GM19025 (cell line): ENCODE measurements at regions not wholly inside any gene's neighbourhood (a gene's known extent, or its start where the extent isn't known, plus 50 kb on each side); places are given as distances from the start of the nearest gene placed in this dataset.

ENCODE experiments used
- ATAC-seq: cut with Tn5 transposase; IDR thresholded peaks from one replicate; pipeline ENCODE4 v1.9.1; 2021; ENCODE audit warnings: mild to moderate bottlenecking, low read depth, moderate library complexity; ENCODE audit not compliant: unreplicated experiment

DNA sequence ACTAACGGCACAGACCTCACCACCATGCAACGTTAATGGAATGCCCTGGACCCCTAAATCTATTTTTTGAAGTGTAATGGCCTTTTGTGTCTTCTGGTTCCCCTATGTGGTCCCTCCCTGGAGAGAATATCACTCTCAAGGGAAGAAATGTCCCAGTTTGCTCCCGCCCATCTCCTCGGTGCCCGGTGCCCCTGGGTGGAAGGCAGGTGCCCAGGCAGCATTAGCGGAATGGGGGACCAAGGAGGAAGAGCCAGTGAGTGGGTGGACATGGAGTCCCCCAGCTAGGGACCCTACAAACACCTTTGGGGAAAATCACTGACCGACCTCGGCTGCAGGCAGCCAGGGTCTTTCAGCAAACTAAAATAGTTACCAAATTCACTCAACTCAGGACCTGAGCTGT lies 212.1 kb upstream of the RTL1 start:
- no peak for ATAC-seq

DNA sequence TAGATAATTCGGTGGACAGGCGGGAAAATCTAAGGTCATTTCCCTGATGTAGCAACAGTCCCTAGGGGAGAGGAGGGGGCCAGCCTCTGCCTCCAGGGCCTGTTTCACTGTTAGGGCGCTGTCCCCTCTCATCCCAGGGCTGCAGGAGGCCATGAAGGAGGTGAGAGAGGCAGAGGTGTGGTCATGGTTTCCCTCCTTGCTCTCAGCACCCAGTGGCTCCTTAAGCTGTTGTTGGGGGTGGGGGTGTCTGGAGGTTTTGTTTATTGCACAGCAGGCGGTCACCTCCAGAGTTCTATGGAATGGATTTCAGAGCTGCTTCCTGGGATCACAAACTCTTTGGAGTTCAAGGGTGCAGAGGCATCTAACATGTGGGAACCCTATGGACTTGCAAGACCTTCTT lies 212.5 kb upstream of the RTL1 start:
- no peak for ATAC-seq

DNA sequence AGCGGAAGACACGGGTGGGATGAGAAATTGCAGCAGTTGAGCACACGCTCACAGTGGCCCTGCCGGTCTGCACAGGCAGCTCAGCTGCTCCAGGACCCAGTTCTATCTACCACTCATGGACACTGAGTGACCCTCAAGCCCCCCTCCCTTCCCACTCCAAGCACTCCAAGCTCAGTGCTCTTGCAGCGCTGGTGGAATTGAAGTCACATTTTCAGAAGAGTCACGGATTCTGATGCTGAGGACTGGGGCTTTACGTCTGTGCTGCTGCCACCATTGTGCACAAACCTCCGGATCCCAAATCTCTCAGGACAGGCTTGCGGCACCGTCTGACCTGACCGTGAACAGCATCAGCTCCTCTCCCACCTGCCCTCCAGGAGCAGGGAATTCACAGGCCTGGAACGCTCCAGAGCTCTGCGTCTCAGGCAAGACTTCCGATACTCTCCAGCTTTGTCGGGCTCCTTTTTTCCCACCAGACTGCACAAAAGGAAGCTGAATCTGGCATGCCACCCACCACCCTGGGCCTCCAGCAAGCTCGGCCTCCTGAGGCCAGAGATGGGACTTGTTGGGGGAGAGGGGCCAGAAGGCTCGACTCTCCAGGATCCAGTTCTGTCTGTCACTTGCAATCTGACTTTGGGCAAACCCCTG lies 213.1 kb upstream of the RTL1 start:
- ATAC-seq = no peak

DNA sequence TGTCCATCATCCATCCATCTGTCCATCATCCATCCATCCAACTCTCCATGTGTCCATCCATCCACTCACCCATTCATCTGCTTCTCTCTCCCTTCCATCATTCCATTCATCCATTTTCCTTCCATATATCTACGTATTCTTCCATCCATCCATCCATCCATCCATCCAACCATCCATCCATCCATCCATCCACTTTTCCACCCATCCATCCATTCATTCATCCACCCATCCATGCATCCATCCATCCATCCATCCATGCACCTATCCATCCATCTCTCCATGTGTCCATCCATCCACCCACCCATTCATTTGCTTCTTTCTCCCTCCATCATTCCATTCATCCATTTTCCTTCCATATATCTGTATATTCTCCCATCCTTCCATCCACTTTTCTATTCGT lies 214.0 kb upstream of the RTL1 start:
- no peak for ATAC-seq

DNA sequence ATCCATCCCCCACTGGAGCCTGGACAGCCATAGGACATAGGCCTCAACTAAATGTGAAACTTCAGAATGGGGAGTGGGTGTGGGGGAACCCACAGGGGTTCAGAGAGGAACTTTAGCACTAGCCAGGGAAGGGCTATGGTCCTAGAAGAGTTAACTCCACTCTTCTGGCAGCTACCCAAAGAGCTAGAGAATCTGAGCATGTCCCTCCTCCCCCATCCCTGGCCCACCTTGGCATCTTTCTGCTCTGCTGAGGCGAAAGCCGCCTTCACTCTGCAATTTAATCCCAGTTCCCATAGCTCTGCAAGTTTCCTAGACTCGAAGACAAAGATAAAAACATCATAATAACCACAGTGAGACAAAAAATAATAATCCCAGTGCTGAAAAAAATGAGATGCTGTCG lies 214.7 kb upstream of the RTL1 start:
- ATAC-seq = no peak

DNA sequence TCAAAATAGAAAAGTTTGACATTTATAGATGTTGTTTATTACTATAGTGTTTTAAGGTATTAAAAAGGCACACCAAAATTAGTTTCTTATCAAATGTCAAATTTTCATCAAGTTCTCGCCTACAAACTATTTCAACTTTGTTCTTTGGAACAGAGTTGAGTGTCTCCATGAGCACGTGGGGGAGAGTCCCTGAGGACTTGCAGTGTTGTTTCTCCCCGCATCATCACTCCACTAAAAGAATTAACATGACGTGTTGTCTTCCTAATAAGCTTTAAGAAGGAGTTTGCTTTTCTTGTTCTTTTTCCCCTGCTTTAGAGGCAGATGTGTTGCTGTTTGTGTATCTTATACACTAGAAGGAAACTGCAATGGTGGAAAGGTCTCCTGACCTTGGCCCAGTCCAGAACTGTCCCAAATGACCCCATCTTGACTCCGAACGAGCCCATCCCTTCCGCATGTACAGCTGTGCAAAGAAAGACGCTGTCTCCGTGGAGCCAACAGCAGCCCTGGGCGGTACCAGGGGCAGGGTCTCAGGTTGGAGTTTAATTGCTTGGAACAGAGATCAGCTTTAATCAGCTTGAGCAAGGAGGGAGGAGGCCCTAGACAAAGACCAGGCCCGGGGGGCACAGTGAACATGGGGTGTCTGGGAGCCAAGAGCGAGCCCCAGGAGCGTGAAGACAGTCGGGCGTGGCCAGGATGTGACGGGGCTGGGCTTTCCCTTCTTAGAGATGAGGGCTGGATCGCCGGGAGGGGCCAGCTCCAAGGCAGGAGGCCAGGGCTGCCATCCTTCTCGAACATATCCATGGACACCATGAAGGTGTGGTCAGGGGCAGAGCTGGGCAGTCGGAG lies 215.4 kb upstream of the RTL1 start:
- ATAC-seq = no peak

DNA sequence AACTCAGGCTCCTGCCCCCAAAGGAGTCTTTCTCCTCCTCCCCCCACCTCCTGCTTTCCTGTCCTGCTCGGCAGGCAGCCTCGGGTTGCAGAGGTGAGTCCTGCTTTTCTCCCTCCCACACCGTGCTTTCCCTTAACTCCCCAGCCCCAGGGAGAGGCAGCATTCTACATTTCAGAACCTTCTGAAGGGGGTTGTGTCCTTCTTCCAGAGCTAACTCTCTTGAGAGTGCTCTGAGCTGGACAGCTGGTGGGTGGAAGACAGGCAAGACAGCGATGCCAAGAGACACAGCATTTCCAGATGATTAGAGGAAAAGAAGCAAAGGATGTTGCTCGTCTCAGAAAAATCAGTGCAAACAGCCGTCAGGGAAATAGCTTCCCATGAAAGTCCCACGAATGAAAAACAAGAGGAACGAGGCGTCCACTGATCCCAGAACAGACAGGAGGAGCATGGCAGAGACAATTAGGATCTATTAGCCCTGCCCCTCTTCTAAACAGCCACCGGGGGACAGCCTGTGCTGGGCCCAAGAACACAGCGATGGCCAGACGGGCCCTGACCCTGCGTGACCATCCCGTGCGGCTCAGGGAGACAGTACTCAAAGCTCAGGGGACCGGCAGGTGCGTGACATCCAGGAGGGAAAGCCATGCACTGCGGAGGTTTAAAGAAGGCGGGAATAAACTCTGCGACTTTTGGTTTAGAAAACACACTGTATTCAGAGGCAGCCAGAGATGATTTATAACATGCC lies 216.5 kb upstream of the RTL1 start:
- ATAC-seq = no peak

DNA sequence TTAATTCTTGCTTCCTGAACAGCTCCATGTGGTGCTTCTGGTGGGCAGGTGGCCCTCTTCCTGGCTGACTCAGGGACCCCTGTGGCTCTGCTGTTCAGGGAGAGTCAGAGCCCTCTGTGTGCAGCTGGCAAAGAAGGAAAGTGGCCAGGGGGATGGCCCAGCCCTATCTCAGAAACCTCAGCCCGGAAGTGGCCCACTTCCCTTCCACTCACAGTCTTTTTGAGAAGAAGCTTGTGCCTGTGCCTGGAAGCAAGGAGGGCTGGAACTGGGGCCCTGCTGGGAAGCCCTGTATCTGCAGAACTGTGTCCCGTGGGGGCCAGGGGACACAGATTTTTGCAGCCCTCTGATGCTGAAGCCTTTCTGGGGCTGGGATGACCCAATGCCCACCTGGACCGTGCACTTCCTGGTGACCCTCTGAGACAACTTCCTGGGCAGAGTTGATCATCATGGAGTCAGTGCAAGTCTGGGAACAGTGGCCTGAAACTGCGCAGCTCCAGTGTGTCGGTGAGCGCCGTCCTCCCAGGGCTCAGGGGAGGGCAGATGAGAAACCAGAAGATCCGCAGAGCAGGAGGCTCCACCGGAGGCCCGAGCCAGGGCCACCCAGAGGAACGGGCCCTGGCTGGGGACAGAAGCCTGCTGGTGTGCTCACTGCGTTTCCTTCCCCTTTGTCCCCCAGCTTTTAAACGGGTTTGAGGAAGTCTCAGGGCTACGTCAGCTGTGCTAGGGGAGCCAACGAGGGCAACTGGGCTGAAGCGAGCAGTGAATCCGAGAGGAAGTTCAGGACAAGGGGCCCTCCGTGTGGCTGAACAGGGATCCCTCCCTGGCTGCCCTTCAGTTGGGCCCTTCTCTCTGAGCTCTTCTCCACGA lies 217.4 kb upstream of the RTL1 start:
- ATAC-seq = no peak

DNA sequence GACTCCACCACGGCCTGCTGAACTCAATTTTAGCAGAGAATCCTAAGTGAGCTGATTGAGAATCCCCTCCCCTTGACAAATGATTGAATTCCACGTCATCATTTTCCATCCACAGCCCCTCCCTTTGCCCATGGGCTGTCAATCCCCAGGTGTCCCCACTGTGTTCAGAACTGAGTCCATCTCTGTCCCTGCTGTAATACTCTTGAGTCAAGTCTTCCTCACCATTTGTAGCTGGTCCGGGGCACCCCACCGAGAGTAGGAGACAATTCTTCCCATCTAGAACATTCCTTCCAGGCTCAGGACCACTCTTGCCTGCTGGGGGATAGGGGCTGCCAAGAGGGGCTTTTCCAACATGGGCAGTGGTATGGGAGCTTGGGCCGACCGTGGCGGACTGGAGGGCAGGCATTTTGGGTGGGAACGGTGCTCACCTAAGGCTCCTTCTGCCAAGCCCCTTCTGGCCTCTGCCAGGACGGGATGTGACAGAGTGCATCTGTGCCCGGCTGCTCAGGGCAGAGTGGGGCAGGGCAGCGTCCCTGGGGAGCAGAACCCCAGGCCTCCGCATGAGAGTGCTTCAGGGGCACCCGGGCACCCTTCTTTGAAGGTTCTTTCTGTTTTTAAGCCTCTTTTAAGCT lies 218.1 kb upstream of the RTL1 start:
- no peak for ATAC-seq

DNA sequence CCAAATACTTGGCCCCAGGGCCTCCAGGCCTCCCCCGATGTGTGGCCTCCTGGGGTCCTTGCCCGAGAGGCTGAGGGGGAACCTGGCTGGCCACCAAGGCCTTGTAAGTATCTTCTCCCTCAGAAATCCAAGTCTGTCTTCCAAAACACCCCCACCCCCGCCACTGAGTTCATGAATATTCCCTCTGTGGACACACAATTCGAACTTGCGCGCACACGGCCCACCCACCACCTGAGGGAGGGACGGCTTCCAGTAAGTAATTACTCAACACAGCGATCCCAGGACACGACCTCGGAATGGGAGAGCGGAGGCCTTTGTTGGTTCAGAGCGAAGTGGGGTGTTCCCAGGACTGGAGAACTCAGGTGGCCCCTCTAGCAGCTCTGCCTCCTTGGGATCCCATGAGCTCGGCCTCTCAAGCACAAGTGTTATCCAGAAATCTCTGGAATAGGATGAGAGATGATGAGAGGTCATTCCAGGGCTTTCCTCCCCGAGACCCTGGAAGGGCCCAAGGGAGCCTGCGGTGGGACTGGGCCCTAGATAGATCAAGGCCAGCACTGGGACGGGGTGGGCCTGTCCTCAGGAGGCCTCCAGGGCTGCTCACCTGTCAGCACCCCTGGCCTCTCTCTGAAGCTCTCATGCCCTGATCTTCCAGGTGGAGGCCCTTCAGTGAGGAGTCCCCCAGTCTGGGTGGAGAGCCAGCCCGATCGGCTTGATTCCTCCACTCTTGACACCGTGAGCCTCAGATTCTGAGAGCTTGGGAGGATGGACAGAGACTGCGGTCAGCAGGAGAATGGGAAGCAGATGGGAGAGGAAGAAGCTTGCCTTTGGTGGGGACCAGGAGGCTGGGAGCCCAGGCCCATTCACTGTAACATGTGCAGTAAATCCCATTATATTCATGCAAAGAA lies 219.0 kb upstream of the RTL1 start:
- no peak for ATAC-seq

DNA sequence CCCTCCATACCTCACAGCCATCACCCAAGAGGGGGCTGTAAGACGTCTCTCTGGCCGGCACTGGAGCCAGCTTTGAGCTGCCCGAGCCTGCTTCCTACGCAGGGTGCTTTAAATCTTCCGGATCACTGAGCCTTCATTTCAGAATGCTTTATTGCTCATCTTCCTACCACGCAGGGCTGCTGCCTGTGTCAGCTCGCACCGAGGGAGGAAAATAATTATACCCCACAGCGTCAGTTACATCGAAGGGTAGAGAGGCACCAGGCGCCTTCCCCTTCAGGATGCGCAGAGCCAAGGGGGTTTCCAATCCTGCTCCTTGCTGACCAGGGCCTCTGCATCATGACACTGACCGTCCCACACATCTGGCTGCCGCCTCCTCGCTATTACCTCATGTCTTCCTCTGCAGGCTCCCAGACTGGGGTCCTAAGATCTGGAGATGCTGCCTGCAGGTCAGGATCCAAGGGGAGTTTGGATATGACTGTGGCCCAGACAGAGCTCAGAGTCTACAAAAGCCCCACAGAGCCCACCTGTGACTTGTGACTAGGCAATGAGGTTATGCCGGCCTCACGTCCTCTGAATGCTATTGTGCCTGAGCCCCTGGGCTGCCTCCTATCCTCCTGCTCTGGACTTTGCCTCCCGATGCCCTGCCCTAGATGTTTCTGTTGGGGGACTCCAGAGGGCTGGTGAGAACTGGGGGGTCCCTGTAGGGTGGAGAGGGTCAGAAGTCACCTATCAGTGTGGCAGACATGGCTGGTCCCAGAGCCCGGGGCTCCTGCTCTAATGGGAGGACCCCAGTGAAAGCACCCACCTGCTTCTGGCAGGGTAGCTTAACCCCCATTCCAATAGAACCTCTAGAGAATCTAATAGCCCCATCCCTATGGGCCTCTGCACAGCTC lies 220.3 kb upstream of the RTL1 start:
- ATAC-seq = no peak

DNA sequence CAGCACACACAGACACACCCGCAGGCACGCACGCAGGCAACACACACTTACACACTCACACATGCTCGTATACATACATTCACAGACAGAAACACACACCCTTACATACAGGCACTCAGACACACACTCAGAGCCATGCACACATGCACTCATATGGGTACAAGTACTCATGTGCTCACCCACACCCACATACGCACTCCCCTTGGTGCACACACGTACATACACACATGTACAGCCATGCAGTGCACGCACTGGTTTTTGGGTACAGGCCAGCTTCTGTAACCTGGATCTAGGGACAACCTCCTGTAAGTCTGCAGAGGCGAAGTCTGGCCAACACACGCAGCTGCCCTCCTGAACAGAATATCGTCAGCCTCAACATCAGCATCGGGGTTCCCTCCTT lies 221.3 kb upstream of the RTL1 start:
- no peak for ATAC-seq

DNA sequence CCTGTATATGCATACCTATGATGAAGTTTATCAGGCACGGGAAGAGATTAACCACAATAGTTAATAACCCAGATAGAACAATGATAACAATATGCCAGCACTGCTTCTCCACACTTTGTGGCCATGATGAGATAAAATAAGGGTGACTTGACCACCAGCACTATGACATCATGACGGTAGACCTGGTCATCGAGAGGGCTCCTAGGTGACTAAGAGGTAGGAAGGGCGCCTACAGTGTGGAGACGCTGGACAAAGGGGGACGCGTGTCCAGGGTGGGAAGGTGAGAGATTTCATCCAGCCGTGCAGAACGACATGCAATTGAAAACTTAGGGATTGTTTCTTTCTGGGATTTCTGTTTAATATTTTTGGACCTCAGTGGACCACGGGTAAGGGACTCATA lies 221.8 kb upstream of the RTL1 start:
- ATAC-seq = no peak

DNA sequence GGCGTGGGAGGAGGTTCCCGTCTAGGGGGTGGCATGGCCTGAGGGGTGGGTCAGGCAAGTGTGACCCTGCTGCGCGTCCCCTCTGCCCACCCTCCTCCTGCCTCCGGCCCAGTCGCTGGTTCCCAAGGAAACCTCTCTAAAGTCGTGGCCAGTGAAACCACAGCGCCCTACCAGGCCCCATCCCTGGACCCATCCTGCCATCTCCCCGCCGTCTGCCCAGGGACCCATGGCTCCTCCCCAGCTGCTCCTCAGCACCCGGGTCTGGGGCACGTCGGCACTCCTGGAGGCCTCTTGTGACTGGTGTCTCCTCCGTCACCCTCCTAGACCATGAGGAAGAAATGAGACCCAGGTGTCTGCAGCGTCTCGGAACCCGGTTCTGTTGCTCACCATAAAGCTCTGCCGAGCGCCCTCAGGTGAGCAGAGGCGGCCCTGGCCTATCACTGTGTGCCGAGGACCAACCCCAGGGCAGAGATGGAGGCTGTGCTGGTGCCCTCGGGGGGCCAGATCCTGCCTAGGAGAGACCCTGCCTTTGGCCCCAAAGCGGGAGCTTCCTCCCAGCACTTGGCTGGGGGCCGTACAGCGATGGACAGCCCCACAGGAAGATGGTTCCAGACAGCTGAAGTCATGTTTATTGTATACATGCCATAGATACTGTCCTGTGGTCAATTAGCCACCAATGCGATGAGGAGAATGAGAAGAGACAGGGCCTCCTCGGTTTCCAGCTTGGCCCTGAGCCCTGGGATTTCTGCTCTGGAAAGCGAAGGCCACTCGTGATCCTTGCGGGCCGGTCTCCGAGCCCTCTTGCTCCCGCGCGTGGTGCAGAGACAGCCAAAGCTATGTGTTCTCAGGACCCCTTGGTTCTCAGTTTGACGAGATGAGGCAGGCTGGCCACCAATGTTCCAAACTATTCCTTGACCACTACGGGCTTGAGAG lies 222.5 kb upstream of the RTL1 start:
- no peak for ATAC-seq

DNA sequence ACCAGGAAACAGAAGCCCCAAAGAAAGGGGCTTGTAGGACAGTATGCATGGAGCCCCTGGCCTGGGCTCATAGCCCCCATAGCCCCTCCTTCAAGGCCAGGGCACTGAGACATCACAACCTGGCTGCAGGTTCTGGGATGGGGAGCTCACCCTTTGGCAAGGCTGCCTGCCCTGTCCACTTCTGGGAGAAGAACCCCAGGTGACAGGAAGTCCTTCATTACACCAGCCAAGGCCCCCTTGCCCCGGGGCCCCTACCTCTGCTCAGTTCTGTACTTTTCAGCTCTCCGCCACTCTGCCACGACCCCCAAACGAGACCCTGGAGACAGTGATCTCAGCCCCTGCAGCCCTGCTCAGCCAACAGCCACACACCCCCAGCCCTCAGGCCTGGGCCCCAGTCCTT lies 223.2 kb upstream of the RTL1 start:
- no peak for ATAC-seq

DNA sequence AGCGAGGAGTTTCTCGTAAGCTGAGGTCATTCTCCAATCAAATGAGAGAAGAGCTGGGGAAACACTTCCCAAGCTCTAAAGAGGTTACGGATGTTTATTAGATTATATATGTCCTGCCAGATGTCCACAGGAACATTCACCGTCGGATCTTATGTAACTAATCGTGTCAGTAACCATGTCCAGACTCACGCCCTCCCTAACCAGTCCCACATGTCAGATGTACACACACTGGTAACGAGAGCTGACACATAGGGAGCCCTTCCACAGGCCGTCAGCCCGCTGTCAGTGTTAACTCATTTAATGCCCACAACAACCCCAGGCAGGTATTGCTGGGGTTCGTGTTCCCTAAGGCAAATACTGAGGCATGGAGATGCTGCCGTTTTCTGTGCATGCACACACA lies 223.7 kb upstream of the RTL1 start:
- no peak for ATAC-seq
